ENCODE measurements at regions not wholly inside any gene's neighbourhood (a gene's known extent, or its start where the extent isn't known, plus 50 kb on each side); places are given as distances from the start of the nearest gene placed in this dataset.
A peak's percentile ranks its signal among the peaks of the same experiment; 100 is the strongest.

- TF ChIP-seq CTCF (IDR thresholded peaks at IDR 0.05) (peak in 3 of 4 donors; percentile 22 to 32 (median 30)), POLR2A (IDR thresholded peaks at IDR 0.05) (no peak)
These were observed 1995.9 kb downstream of the C4orf33 start for GRCh38 chr4:131091896-131092295.

All from right lobe of liver (tissue), 4 donors.